Adrenal gland (tissue), 5 donors: ENCODE measurements at regions not wholly inside any gene's neighbourhood (a gene's known extent, or its start where the extent isn't known, plus 50 kb on each side); places are given as distances from the start of the nearest gene placed in this dataset.

Experiments
- CTCF ChIP-seq, 6 experiments: fragments of 450-650 bp in 4 of 6; fragments of 200-600 bp in 2 of 6; sonication (generic) in 1 of 6; IDR thresholded peaks; 1 replicate in 5 of 6; 2 replicates in 1 of 6; pipeline versions ENCODE4 v1.5.1 to v1.8.0; 2016 to 2021; ENCODE audit warnings: antibody characterized with exemption in 6 of 6, mild to moderate bottlenecking in 2 of 6, moderate library complexity in 1 of 6
- POLR2A ChIP-seq, 2 donors: fragments of 450-650 bp; IDR thresholded peaks; one replicate each; pipeline ENCODE4 v1.6.1; 2017; ENCODE audit warnings: antibody characterized with exemption in 2 of 2, mild to moderate bottlenecking in 2 of 2, moderate library complexity in 1 of 2
- donor health status: DM: no; HTN: no; CAD: no.

DNA sequence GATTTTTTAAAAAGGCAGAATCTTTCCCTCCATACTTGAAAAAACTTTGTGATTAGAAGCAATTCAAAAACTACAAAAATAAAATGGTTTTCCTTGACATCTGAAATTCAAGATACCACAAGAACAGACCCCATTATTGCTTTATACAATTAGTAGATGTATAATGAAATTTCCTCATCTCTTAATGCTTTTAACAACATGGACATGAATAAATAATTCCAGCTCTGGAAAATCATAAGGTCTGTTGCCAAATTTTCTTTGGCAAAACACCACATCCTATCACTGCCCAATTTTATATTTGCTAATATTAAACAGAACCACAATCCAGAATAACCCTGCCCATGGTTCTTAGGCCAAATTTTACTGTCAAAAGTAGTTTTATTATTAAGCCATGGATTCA lies 1543.6 kb upstream of the MIR17HG start:
- TF ChIP-seq CTCF (IDR thresholded peaks at IDR 0.05) (no peak), POLR2A (IDR thresholded peaks at IDR 0.05) (no peak)
